Stimulated activated CD4-positive, alpha-beta T cell treated with anti-CD3 and anti-CD28 coated beads, TNF-alpha, amount 100 ng/mL, for 24 hours (primary cell): ENCODE measurements at regions not wholly inside any gene's neighbourhood (a gene's known extent, or its start where the extent isn't known, plus 50 kb on each side); places are given as distances from the start of the nearest gene placed in this dataset.
"Not testable (repeated sequence)": the region's sequence is repeated elsewhere in the genome, so short reads cannot be mapped to it uniquely, and the experiment has no call there.

ENCODE experiments used
- DNase-seq, 3 experiments: peaks; one replicate each; pipeline ENCODE4 v3.0.0-alpha.2; 2020; ENCODE audit warnings: low read depth in 3 of 3

DNA sequence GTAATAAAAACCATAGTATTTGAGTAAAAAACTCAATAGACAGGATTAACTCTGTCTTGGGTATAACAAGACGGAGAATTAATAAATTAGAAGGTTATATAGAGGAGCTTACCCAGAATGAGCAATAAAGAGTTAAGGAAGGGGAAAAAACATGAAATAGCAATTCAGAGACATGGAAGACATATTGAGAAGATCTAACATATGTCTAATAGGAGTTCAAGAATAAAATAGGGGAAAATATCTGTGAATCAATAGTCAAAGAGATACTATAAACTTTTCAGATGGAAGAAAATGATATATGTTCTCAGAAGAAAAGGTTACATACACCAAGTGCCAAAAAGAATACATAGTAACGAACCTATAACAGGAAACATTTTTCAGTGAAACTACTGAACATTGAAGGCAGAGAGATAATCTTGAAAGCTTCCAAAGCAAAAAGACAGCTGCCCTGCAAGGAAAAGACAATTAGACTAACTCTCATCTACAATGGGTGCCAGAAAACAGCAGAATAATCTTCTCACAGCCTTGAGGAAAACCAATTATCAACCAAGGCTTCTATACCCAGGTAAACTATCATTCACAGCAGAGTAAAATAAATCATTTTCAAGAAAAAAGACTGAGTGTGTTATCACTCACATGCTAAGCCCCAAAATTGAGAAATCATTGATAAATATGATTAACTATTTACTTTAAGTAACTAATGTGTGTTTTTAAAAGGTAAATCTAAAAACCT lies 106.0 kb downstream of the ENC1 start:
- DNase-seq = no peak

DNA sequence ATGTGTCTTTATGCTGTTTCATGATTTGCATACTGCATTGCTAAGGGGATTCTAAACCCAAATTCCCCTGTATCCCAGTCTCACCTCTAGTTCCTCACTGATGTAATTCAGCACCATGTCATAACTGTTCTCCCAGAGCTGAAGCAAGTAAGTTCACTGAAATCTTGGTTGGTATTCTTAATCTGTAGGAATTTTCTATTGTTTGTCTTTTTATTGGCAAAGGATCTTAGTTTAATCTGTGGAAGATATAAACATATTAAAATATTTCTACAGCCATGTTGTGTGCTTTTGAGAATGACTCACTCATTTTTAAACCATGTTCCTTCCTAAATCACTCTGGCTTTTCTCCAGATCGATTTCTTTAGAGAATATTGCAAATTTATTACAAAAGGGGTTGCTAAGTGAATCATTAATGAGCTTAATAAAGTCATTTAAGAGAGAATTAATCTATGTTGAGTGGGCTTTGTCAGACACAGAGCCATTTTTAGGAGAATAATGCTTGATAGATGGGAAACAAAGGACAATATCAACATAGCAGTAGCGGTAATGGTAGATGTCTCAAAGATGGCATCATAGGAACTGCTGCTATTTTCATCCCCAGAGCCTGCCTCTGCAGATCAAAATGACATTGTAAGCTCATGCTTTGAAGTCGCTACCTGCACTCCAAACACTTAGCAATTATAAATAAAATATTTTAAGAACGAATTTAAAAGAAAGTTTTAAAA lies 110.0 kb downstream of the ENC1 start:
- no peak for DNase-seq

DNA sequence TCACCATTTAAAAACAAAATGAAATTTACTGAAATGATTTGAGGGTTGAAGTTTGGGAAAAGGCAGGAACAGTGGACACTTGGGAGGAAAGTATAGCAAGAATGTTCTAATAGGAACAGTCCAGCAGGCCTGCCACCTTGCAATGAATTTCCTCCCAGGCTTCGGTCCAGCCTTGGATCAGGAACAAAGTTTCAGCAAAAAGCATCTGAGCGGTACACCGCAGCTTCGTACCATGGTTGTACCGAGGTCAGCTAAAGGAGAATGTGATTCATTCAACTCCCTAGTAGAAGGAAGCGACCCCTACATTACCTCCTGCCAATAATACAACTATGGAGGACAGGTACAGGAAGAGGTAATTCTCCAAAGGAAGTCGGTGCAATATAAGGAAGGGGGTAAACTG lies 111.4 kb downstream of the ENC1 start:
- no peak for DNase-seq

DNA sequence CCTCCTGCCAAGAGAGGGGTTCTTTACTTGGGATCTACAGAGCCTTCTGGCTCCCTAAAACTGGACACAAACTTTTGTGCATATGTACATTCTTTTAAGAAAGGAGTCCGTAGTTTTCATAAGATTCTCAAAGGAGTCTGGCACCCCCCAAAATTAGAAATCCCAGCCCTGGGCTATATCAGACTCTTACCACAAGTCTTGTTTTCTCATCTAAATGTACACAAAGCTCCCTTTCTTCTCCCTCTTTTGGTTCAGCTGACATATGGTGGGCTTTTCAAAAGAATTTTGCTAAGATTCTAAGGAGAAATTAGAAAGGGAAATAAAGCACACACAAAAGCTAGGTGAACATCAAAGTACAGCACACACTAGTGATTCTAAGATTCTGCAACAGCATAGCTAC lies 114.4 kb downstream of the ENC1 start:
- no peak for DNase-seq

DNA sequence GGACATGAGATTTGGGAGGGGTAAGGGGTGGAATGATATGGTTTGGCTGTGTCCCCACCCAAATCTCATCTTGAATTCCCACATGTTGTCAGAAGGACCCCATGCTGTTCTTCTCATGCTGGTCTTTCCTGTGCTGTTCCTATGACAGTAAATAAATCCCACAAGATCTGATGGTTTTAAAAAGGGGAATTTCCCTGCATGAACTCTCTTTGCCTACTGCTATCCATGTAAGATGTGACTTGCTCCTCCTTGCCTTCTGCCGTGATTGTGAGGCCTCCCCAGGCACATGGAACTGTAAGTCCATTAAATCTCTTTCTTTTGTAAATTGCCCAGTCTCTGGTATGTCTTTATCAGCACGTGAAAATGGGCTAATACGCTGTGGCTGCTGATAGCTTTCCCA lies 115.8 kb downstream of the ENC1 start:
- DNase-seq = not testable (repeated sequence)

DNA sequence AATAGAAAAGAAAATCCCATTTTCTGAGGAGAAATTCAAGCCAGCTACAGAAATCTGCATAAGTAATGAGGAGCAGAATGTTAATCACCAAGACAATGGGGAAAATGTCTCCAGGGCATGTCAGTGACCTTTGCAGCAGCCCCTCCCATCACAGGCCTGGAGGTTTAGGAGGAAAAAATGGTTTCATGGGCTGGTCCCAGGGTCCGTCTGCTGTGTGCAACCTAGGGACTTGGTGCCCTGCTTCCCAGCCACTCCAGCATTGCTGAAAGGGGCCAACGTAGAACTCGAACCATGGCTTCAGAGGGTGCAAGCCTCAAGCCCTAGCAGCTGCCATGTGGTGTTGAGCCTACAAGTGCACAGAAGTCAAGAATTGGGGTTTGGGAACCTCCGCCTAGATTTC lies 116.8 kb downstream of the ENC1 start:
- DNase-seq = not testable (repeated sequence)

DNA sequence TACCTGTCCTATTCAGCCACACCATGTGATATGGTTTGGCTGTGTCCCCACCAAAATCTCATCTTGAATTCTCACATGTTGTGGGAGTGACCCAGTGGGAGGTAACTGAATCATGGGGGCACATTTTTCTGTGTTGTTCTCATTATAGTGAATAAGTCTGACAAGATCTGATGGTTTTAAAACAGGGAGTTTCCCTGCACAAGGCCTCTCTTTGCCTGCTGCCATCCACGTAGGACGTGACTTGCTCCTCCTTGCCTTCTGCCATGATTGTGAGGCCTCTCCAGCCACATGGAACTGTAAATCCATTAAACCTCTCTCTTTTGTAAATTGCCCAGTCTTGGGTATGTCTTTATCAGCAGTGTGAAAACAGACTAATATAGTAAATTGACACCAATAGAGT lies 117.7 kb downstream of the ENC1 start:
- not testable (repeated sequence) for DNase-seq

DNA sequence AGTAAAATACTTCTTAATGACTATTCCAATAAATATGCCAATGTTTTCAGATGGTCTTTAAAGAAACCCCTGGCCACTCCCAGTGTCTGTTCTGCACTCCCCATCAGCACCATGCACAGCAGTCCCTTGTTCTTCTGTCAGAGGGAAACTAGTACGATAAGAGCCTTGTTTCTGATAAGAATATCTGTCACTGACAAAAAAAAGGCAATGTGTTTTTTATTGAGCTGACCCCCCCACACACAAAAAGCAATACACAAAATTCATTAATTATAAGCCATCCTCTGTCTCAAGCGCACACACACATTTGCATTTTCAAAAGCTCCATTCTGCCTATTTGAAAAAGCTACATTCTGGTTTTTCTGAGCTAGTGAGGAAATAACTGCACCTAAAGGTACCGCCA lies 119.1 kb downstream of the ENC1 start:
- no peak for DNase-seq

DNA sequence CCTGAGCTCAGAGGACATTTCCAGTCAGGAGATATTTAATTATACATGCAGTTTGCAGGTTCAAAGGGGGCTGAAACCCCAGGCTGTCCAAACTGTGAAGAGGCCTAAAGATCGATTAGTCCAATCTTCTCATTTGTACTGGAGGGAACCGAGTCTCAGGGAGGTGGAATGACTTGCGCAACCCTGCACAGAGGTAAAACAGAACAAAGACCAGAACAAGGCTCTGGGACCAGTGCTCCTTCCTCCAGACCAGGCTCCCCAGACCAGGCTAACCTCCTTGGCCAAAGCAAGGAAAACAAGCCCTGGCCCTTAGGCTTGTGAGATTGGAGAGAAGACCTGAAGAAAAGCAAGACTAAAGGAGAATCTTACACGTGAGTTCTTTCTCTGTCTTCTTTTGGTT lies 120.8 kb downstream of the ENC1 start:
- no peak for DNase-seq

DNA sequence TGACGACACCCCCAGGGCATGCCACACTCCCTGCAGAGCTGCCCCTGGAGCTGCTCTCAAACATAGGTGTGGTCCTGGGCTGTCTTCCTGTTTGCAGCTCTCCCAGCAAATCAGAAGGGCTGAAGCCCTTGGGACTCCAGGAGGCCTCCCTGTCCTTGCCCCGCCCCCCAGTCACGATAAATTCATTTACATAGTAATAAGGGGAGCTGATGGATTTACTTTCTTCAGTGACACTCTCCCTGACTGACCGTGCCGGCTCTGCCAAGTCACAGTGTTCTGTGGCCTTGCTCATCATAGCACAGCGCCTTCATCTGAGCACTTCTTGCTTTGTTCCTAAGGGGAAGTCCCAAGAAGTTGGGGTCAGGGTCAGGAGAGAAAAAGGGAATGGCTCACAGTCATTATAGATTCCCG lies 121.4 kb downstream of the ENC1 start:
- no peak for DNase-seq

DNA sequence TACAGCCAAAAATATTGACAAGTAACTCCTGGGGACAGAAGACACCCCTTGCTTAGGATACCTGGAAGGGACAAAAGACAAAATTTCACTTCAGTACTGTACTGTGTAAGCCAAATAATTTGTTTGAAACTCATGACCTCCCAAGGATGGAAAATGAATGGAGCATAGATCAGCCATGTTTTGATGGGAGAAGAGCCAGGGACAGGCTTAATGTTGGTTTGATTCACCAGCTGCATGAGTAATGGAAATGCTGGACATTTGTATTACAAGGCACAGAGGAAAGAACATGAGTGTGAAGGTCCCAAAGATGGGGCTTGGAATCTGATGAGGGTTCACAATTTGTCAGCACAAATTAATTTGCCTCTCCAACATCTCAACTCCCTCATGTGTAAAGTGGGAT lies 122.8 kb downstream of the ENC1 start:
- DNase-seq = no peak

DNA sequence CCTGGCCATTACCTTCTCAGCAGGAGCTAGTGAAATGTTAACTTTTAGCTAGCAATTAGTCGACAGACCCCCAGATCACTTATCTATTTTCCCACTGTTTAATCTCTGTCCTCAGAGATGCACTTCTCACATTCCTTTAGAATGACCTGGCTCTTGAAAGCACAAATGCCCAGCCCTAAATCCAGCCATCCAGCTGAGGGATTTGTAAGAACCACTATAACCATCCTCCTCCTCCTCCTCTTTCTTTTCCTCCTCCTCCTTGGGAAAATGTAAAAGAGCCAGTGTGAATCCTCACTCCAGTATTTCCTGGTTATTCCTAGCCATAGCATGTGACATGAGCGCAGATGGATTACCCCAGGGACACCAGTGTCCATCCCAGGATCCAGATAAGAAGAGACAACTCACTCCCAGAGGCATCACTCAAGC lies 124.3 kb downstream of the ENC1 start:
- no peak for DNase-seq

DNA sequence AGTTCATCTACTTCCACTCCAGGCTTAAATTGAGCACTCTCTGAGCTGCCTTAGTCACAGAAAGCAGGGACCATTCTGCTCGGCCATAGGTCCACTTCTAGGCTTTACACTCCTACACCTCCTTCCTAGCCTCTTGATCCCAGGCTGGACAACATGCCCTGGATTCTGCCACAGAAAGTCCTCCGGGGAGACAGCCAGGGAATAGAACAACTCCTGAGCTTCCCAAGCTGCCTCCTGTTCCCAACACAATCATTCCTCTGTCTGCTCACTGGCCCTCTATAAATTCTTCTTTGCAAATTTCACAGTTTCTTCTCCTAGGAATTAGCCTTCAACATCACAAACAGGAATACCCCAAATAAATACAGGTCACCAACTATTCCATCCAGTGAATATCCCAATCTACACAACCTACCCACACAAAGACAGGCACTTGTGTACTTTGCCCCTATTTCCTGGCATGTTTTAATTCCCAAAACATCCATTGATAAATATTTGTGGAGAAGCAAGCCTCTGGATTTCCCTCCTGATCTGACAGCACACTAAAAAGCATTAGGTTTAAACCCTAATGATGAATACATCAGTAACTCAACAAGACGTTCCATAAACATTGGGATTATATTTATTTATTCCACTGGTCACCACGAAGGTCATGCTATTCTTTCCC lies 125.5 kb downstream of the ENC1 start:
- no peak for DNase-seq

DNA sequence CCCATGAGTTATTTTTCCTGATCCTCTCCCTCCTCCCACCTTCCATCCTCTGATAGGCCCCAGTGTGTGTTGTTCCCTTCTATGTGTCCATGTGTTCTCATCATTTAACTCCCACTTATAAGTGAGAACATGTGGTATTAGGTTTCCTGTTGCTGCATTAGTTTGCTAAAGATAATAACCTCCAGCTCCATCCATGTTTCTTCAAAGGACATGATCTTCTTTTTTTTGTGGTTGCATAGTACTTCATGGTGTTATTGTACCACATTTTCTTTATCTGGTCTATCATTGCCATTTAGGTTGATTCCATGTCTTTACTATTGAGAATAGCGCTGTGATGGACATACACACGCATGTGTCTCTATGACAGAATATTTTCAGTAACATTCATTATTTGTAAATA lies 128.8 kb downstream of the ENC1 start:
- not testable (repeated sequence) for DNase-seq

DNA sequence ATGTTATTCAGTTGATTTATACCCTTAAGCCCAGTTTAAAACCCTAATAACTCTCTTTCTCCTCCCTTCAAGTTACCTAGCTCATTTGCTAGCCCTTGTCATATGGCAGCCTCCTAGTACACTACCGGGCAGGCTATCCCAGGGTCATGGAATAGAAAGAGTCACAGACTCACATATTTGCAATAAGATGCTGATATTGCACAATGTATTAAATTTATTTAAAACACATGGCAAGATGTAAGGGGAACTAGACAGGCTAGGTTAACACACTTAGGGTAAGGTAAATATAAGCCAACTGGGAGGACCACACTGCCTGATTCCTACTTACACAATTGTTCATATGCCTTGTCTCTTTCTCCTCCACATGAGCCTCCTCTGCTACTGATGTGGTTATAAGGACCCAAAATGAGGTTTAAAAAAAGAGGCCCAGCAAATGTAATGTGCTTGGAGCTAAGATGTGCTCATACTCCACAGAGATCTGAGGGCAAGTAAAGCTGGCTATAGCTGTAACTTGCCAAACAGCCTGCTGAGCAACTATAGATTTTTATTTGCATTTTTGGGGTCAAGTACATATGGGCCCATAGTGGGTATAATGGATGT lies 130.0 kb downstream of the ENC1 start:
- no peak for DNase-seq

DNA sequence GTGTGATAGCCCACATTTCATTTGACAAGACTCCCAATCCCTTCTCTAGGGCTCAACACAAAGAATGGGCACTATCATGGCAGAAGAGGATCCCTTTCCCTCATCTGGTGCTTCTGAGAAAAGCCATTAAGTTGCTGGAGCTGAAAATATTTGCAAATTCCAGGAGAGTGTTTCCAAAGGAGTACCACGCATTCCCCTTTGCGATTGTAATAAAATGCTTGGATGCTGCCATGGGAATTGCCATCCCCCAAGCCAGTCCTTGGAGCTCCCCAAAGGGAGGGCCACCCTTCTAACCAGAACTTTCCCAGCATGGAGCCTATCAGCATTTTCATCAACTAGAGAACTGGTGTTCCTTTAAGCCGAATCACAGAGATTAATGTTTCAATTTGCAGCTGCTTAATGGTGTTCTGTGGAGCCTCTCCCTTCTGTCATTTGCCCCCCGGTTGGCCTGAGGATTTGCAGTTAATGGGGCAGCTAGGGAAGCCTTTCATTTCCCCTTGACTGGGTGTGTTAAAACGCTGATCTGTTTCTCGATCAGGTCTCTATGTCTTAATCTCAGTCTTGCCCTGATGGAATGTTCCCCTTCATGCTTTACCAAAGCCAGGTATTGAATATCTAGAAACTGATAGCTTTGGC lies 133.0 kb downstream of the ENC1 start:
- DNase-seq = no peak

DNA sequence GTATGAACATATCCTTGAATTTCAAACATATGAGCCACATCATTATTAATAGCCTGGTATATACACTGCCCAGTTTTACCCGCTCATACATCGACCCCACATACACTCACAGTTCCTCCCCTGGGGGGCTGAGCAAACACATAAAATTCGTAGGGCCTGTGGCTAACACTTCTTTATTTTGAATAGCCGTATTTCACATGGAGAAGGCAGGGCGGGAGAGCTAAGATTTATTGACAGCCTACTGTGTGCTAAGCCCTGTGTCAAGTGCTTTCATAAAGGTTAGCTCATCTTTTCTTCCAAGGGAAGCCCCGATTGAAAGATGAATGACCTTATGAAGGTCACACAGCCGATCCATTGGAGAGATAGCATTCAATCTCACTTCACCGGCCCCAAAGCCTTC lies 134.4 kb downstream of the ENC1 start:
- DNase-seq = no peak

DNA sequence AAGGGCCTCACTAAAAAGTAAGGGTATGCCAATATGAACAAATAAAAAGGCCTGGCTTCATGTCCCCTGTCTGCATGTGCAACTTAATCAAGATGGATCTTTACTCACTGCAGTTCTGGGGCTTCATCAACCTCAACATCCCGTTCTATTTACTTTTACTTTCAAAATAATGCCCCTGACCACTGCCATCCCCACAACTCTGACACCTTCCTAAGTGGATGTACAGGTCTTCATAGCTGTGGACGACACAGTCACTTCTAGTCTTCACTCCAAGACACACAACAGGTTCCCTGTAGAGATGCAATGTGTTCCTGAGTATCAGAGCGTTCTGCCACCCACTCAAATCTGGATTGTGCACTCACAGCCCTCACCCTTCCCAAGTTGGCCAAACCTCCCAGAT lies 136.1 kb downstream of the ENC1 start:
- no peak for DNase-seq

DNA sequence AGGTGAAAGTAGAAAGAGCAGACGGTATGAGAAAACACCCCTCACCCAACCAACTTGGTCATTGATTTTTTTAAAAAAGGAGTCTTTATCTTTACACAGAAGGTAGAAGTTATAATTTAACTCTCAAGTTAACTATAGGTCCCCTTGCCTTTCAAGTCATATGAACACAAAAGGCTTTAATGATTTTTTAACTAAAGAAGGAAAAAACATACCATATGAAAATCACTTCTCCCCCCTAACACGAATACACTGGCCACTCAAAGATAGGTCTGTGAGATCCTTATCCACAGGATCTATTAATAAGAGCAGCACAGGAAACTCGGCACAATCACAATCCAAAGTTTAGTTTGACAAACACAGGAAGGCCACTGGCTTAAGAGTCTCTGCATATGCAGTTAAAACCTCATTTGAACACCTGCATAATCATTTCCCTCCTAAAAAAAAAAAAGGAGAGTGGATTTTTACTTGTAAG lies 138.0 kb downstream of the ENC1 start:
- no peak for DNase-seq

DNA sequence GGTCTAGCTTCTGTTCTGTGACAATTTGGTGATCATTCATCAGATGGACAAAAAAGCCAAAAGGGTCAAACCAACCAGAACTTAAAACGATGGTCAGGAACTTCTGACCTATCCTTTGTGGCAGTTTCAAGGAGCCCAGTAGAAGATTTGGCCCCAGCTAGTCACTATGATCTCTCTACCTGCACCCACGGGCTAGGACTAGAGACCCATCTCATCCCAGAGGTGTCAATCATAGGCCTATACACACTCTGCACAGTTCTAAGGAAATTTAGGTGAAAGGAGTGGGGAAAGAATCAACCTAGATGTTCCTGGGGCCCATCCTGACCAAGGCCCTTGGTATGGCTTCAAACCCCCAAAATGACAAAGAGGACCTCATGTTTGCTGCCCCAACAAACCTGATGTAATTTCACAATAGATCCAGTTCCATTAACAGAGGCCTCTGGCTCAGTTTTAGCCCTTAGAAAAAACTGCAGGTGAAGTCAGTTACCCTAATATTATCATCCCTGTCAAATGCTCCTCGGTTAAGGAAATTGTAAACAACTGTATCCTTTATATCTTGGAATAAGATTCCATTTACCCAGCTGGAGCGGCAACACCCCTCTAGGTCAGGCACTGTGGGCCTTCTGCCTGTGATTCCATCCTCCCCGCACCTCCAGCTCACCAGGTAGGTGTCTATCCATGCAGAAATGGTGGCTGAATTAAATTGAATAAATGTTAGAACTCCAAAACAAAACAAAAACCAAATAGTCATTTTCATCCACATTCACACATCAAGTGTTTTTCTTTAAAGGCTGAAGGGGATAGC lies 138.7 kb downstream of the ENC1 start:
- DNase-seq = no peak
